Keratinocyte (primary cell): ENCODE measurements at regions not wholly inside any gene's neighbourhood (a gene's known extent, or its start where the extent isn't known, plus 50 kb on each side); places are given as distances from the start of the nearest gene placed in this dataset.

Source experiments
- DNase-seq: peaks from one replicate; pipeline ENCODE4 v3.0.0-alpha.2; 2011; ENCODE audit warnings: low read depth, missing footprints, low spot score
- FAIRE-seq: peaks from 2 replicates; lab custom pipeline; 2011; peaks lifted over from hg19 to GRCh38; lab: Jason Lieb, UNC
- H2AFZ ChIP-seq: 2 replicates; pipeline ENCODE4 v1.6.0; 2012; ENCODE audit warnings: low read length, control low read depth, inconsistent platforms; ENCODE audit not compliant: control insufficient read depth
- H3K27ac ChIP-seq: 2 replicates; pipeline ENCODE4 v1.5.1; 2011; ENCODE audit warnings: low read length; ENCODE audit not compliant: control insufficient read depth, insufficient read depth
- H3K27me3 ChIP-seq: 3 replicates; pipeline ENCODE4 v1.6.0; 2011; ENCODE audit warnings: low read length; ENCODE audit not compliant: control insufficient read depth, insufficient read depth; ENCODE audit errors: extremely low read depth
- H3K36me3 ChIP-seq, 2 experiments: 2 replicates in 1 of 2; 3 replicates in 1 of 2; pipeline ENCODE4 v1.5.1; 2011; ENCODE audit warnings: low read length in 2 of 2, mild to moderate bottlenecking in 1 of 2; ENCODE audit not compliant: control insufficient read depth in 2 of 2, insufficient read depth in 2 of 2; ENCODE audit errors: extremely low read depth in 1 of 2
- H3K4me1 ChIP-seq: 3 replicates; pipeline ENCODE4 v1.5.1; 2011; ENCODE audit warnings: low read length; ENCODE audit not compliant: control insufficient read depth, insufficient read depth; ENCODE audit errors: extremely low read depth
- H3K4me2 ChIP-seq: 3 replicates; pipeline ENCODE4 v1.6.0; 2011; ENCODE audit warnings: low read depth, low read length; ENCODE audit not compliant: control insufficient read depth, insufficient read depth; ENCODE audit errors: extremely low read depth
- H3K4me3 ChIP-seq, 3 experiments: fragments of 200-600 bp in 1 of 3; sonication (generic) in 1 of 3; 2 replicates in 2 of 3; 3 replicates in 1 of 3; pipeline ENCODE4 v1.5.1; 2011 to 2016; ENCODE audit warnings: low read length in 3 of 3, mild to moderate bottlenecking in 3 of 3, control low read depth in 2 of 3, inconsistent platforms in 1 of 3, low read depth in 1 of 3, mixed read lengths in 1 of 3, mixed run types in 1 of 3, moderate library complexity in 1 of 3; ENCODE audit not compliant: control insufficient read depth in 2 of 3, insufficient read depth in 2 of 3; ENCODE audit errors: extremely low read depth in 1 of 3
- H3K79me2 ChIP-seq: 2 replicates; pipeline ENCODE4 v1.6.0; 2012; ENCODE audit warnings: low read length; ENCODE audit not compliant: control insufficient read depth, insufficient read depth
- H3K9ac ChIP-seq: 3 replicates; pipeline ENCODE4 v1.6.0; 2011; ENCODE audit warnings: low read length; ENCODE audit not compliant: control insufficient read depth, insufficient read depth; ENCODE audit errors: extremely low read depth
- H3K9me1 ChIP-seq: 3 replicates; pipeline ENCODE4 v1.6.0; 2011; ENCODE audit warnings: low read length; ENCODE audit not compliant: control insufficient read depth, insufficient read depth; ENCODE audit errors: extremely low read depth
- H3K9me3 ChIP-seq: 2 replicates; pipeline ENCODE4 v1.5.1; 2012; ENCODE audit warnings: low read depth, low read length; ENCODE audit not compliant: control insufficient read depth
- H4K20me1 ChIP-seq: 3 replicates; pipeline ENCODE4 v1.6.0; 2011; ENCODE audit warnings: low read length; ENCODE audit not compliant: control insufficient read depth, insufficient read depth; ENCODE audit errors: extremely low read depth
- CTCF ChIP-seq, 3 experiments: IDR thresholded peaks in 1 of 3; conservative IDR thresholded peaks in 1 of 3; optimal IDR thresholded peaks in 1 of 3; 2 replicates in 2 of 3; 3 replicates in 1 of 3; pipeline versions ENCODE3 to v1.5.1; 2011; ENCODE audit warnings: low read length in 3 of 3, mild to moderate bottlenecking in 3 of 3, moderate library complexity in 2 of 3, control low read depth in 1 of 3, inconsistent platforms in 1 of 3; ENCODE audit not compliant: insufficient read depth in 2 of 3; ENCODE audit errors: extremely low read depth in 1 of 3
- EZH2 ChIP-seq: IDR thresholded peaks from one replicate; pipeline ENCODE4 v1.6.1; 2012; ENCODE audit warnings: inconsistent platforms, mild to moderate bottlenecking, low read length, moderate library complexity
- dilution Hi-C: fragments of 300-500 bp; cut with MboI; formaldehyde crosslinking; loops from one replicate; pipeline ENCODE4 v1.7.0; 2020; ENCODE audit warnings: low sequenced_read_pairs; ENCODE audit not compliant: extremely low pct_ligation_motif_present

GRCh38 chr6:1145768-1146218, 166.1 kb upstream of the FOXQ1 start:
- Histone ChIP-seq H3K4me1 (peaks cover 2% of the 10 kb centered on the region), H3K9ac (no peak overlapping the region), H4K20me1 (no peaks in the 10 kb centered on the region), H3K4me2 (no peak overlapping the region), H2AFZ (no peak overlapping the region), H3K36me3 (no peaks in the 10 kb centered on the region), H3K9me1 (no peaks in the 10 kb centered on the region), H3K4me3 (no peak overlapping the region), H3K79me2 (no peaks in the 10 kb centered on the region), H3K27me3 (no peaks in the 10 kb centered on the region), H3K27ac (no peak overlapping the region), H3K9me3 (peaks cover 2% of the 10 kb centered on the region)
- no peak for TF ChIP-seq EZH2
- no peak for TF ChIP-seq CTCF (optimal IDR thresholded peaks at IDR 0.05 in 1 of 3, IDR thresholded peaks at IDR 0.05 in 1 of 3, conservative IDR thresholded peaks at IDR 0.05 in 1 of 3; ENCODE audit: extremely low read depth in 1 of 3, insufficient read depth in 2 of 3, low read length in 3 of 3)
- no peak for FAIRE-seq
- dilution Hi-C loops: no loop called here
- DNase-seq: no peak

- dilution Hi-C loops: no loop called here
- Histone ChIP-seq H3K27me3 (no peaks in the 10 kb centered on the region), H3K4me2 (no peak overlapping the region), H3K36me3 (no peaks in the 10 kb centered on the region), H3K9me3 (peaks cover 2% of the 10 kb centered on the region), H3K9me1 (no peaks in the 10 kb centered on the region), H3K4me3 (no peak overlapping the region), H3K4me1 (peaks cover 2% of the 10 kb centered on the region), H2AFZ (no peak overlapping the region), H3K79me2 (no peaks in the 10 kb centered on the region), H4K20me1 (no peaks in the 10 kb centered on the region), H3K9ac (no peak overlapping the region), H3K27ac (no peak overlapping the region)
- FAIRE-seq (no peak), DNase-seq (no peak)
- TF ChIP-seq EZH2 (no peak), CTCF (optimal IDR thresholded peaks at IDR 0.05 in 1 of 3, IDR thresholded peaks at IDR 0.05 in 1 of 3, conservative IDR thresholded peaks at IDR 0.05 in 1 of 3; ENCODE audit: extremely low read depth in 1 of 3, insufficient read depth in 2 of 3, low read length in 3 of 3) (no peak)
Measured at GRCh38 chr6:1144842-1145767, 166.8 kb upstream of the FOXQ1 start.
